NCI-H510A treated with DMSO at 0.1 percent for 48 hours (cell line): ENCODE measurements at regions not wholly inside any gene's neighbourhood (a gene's known extent, or its start where the extent isn't known, plus 50 kb on each side); places are given as distances from the start of the nearest gene placed in this dataset.

ENCODE experiments used
- DNase-seq: peaks from one replicate; lab custom pipeline; 2025; lab: John Stamatoyannopoulos, UW

GRCh38 chr1:90650401-90650800, 66.7 kb downstream of the BARHL2 start:
- DNase-seq, result no peak

DNA sequence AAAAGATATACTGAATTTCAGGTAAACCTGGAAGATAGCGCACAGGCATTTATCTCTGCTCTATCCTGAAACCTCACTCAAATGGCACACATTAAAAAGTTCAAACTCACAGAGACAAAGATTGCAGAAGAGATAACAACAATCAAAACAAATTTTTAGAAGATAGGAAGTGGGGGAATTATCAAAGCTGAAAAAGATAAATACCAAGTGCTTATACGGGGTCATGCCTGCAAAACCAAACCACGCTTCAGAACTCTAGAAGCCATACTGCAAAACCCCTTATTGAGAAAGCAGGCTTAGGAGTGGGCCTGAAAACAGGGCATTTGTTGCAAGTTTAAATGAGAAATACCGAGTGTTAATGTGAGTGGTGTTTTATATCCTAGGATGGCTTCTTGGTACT, 76.8 kb downstream of the BARHL2 start:
- DNase-seq, result no peak

DNA sequence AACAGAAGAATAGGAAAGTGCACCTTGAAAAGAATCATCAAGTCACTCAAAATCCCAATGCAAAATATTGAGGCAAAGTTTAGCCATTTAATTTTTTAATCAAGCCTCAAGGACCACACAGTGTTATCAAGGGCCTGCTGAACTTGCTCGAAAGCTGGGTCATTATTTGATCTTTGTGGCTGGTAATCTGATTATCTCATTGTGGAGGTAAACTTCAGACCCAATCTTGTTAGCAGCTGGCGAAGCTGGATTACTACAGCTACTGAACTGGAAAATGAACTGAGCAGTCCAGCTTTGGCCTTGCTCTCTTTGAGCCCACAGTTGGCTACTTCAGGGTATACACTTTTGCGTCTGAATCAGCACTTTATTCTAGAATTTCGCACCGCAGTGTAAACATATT, 94.4 kb downstream of the BARHL2 start:
- DNase-seq, result no peak

- DNase-seq, result no peak
Measured at GRCh38 chr1:90621986-90622385, 95.1 kb downstream of the BARHL2 start.

DNA sequence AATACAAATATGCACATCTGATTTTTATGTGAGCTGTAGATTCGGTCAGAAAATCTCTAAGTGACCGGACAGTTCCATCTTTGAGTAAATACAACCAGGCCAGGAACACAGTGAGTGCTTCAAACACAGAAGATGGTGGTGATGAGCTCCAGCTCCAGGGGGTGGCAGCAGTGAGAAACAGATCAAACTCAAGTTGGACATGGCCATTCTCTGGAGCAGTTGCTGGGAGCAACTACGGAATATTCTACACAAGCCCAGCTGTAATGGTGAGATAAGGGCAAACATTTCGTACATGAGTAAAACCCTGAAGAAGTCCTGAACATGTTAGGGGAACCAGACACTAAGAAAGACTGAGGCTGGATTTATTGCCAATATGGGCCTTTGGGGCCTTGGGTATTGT, 100.7 kb downstream of the BARHL2 start:
- peak; percentile 26 for DNase-seq

- DNase-seq, result no peak
Measured at GRCh38 chr1:90614872-90615271, 102.2 kb downstream of the BARHL2 start.

DNA sequence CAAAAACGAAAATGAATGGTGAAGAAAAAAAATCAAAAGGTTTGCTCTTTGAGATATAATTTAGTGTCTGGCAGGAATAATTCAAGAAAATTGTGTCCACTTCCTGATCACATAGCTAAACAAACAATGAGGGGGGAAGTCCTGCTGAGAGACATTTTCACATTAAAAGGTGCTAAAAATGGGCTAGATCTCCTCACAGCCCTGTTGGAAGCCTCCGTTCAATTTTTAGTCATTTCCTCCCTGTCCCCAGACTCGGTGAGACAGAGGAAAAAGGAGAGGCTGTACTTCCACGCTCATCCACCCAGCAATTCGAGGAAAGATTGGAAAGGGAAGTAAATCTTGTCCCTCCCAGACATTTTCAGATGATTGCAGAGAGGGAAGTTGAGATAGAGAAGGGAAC, 103.7 kb downstream of the BARHL2 start:
- DNase-seq, result no peak

- no peak for DNase-seq
Measured at GRCh38 chr1:90612033-90612432, 105.1 kb downstream of the BARHL2 start.

GRCh38 chr1:90607736-90608135, 109.4 kb downstream of the BARHL2 start:
- no peak for DNase-seq

DNA sequence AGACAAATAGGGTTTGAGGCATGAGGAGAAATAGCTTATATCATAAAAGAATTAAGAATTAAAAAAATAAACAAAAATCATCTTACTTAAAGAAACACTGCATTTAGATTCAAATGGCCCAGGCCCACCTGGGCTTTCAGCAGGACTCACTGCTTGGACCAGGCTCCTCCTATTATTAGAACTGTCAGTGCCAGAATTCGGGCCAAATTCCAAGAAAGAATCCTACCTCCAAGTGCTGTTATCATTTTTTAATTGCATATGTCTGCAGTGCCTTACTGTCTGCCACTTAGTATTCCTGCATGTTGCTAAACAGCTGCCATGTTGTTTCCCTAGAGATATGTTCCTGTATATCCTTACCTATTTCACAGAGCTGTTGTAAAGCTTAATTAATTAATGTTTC, 112.0 kb downstream of the BARHL2 start:
- DNase-seq, result no peak

DNA sequence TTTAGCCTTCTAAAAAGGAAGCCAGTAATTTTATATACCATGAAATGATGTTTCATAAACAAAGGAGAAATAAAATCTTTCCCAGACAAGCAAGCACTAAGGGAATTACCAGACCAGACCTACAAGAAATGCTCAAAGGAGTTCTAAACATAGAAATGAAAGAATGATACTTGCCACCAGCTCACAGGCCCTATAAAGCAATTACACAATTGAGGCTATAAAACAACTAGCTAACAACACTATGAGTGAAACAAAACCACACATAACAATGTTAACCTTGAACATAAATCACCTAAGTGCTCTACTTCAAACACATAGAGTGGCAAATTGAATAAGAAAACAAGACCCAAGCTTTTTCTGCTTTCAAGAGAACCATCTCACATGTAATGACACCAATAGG, 123.8 kb downstream of the BARHL2 start:
- no peak for DNase-seq

DNA sequence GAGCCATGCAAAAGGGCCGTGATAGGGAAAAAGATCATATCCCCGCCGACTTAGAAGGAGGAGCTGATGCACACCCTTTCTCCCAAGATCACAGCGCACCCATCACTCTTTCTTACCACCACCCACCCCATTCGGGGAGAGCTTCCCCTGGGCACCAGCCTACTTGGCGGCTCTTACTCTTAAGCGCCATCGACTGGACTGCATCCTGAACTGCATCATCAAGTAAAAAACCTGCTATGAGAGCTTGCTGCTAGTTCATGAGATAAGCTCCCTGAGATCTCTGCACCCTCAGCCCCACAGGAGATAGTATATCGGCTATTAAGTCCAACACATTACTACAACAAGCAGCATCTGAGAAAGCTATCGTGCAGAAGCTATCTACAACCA, 125.1 kb downstream of the BARHL2 start:
- no peak for DNase-seq

- DNase-seq, result no peak
Measured at GRCh38 chr1:90591355-90591969, 125.6 kb downstream of the BARHL2 start.

DNA sequence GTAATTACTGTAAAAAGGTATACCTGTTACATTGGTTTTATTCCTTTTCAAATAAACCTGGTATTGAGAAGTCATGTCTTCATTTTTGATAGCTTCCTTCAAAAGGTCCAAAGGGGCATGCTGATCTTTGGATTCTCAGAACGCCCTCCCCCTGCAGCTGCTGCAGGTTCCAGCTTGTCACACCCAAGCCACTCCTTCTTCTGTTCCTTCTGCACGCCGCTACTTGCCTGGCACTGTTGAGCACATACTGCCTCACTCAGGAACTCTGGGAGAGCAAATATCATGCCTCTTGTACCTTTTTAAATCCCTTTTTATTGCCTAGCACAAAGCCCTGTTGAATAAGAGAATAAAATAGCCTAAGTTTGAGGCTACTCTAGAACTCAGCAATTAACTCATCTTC, 136.9 kb downstream of the BARHL2 start:
- DNase-seq, result peak; percentile 49

DNA sequence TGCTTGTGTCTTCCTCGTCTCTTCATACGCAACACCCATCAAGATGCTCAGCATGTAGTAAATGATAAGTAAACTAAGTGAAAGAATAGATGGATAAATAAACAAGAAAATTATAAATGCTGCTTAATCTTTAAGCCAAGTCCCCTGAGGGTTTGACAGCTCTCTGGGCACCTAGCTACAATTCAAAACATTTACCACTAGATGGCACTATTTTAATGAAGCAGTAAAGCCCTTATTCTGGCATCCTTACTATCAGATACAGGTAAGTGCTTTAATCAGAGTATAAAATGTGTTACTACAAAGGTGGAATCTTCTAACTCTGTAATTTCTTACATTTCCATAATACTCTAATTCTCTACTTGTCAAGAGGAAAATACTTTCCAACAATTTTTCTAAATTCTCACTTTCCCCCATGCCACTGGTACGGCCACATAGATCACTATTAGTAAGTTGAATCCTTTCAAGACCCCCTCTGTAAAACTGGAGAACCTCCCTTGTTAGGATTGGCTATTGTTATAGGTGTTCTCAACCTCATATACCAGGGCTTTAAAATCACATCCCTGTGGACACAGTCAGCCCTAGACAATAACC, 137.8 kb downstream of the BARHL2 start:
- peak; percentile 93 for DNase-seq

DNA sequence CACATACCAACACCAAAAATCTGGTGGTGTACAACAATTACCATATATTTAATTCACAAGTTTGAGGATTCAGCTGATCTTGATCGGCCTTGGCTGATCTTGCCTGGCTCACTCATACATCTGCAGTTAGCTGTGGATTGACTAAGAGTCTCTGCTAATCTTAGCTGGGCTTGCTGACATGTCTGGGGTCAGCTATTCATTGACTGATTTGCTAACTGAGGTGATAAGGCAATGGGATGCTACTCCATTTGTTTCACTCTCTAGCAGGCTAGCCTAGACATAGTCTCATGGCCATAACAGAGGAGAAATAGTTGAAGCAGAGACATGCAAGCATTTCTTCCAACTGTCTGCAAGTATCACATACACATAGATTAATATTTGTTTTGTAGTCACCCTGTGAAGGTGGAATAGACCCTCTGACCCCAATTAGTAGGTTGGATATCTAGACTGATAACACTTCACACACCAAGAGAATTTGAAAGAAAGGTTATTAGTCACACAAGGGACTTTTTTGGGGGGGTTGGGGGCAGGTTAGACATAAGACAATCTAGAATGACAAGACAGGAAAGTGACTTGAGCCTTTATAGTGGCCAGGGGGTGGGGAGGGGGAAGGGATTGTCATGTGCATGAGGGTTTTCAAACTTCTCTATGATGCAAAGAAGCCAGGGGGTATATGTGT, 142.3 kb downstream of the BARHL2 start:
- no peak for DNase-seq

GRCh38 chr1:90573736-90574135, 143.4 kb downstream of the BARHL2 start:
- DNase-seq, result no peak

DNA sequence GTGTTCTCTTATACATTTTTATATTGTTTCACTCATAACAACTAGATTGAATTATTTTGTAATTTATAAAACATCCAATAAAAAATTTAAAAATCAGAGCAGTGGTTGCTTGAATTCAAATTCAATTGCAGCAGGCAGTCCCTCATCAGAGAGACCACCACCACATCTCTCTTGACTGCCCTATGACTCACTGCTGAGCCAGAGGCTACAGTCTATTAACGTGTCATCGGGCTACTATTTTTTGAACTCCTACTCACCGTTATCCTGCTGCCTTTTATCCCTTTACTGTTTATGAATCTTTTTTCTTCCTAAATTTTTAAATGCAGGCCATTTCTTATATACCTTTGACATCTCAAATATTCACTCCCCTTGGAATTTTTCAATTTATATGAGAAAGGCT, 144.7 kb downstream of the BARHL2 start:
- no peak for DNase-seq

- no peak for DNase-seq
Measured at GRCh38 chr1:90568436-90568835, 148.7 kb downstream of the BARHL2 start.

- DNase-seq, result no peak
Measured at GRCh38 chr1:90564164-90564563, 152.9 kb downstream of the BARHL2 start.

- DNase-seq, result no peak
Measured at GRCh38 chr1:90562892-90563291, 154.2 kb downstream of the BARHL2 start.

- DNase-seq, result no peak
Measured at GRCh38 chr1:90561911-90562310, 155.2 kb downstream of the BARHL2 start.

DNA sequence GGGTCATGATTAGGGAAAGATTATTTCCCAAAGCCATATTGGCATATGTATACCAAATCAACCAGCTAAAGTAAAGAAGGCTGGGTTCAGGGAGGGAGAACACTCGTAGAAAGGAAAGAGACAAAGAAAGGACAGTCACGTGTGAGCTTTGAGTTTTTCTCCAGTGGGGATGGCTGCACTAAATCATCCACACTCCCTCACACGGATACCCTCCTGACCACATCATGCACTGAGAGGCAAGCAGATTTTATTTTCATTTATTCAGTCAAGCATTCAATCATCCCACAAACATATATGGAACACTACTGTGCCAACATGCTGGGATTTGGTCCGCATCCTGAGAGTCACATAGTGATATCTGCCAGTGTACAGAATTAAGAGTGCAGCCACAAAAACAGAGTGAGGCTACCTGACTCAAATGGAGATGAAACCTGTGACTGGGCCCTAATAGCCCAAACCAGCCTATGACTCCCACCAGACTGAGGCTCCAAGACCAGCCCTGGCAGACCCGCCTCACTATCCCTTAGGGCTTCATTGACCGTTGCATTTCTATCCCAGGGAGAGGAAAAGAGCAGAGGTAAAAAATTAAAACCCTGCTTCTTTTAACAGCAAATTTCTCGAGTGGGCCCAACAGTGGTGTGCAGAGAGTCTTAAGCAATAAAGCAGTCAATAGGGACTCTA, 155.9 kb downstream of the BARHL2 start:
- DNase-seq, result no peak
